HepG2 (cell line): ENCODE measurements at regions not wholly inside any gene's neighbourhood (a gene's known extent, or its start where the extent isn't known, plus 50 kb on each side); places are given as distances from the start of the nearest gene placed in this dataset.

ENCODE experiments used
- ATAC-seq: fragments of 200-7000 bp; cut with Tn5 transposase; 3 replicates; pipeline ENCODE4 v1.9.1; 2020; ENCODE audit warnings: mild to moderate bottlenecking, moderate library complexity
- BruUV-seq: library from RNA; stranded (reverse); fragments of 400-500 nt; replicated peaks from 2 replicates; lab custom pipeline; 2021; lab: Mats Ljungman, UMichigan
- CTCF ChIA-PET: fragments of 300-600 bp; formaldehyde crosslinking; extraction: SDS; loops from one replicate; lab custom pipeline; 2021; ENCODE audit warnings: low total read pairs, inconsistent platforms, low intra/inter-chr PET ratio; lab: Yijun Ruan, JAX
- POLR2A ChIA-PET: fragments of 350-600 bp; sonication (Branson Sonifier 250); formaldehyde crosslinking; loops from one replicate; lab custom pipeline; 2020; ENCODE audit warnings: antibody characterized with exemption, inconsistent platforms; lab: Yijun Ruan, JAX
- DNase-seq: peaks from one replicate; pipeline ENCODE4 v3.0.0-alpha.2; 2015; ENCODE audit warnings: low spot score
- FAIRE-seq: peaks from 3 replicates; lab custom pipeline; 2011; peaks lifted over from hg19 to GRCh38; lab: Jason Lieb, UNC
- H2AFZ ChIP-seq: one replicate; pipeline ENCODE4 v1.6.1; 2011; ENCODE audit warnings: low read length, inconsistent platforms
- H3K27ac ChIP-seq: fragments of 300-600 bp; 3 replicates; pipeline ENCODE4 v1.8.0; 2011; ENCODE audit warnings: mixed run types, mild to moderate bottlenecking, mixed read lengths, low read length, inconsistent platforms; ENCODE audit not compliant: insufficient read depth; ENCODE audit errors: extremely low read length
- H3K27me3 ChIP-seq, 2 experiments: fragments of 200-600 bp in 1 of 2; 2 replicates in 1 of 2; 3 replicates in 1 of 2; pipeline versions ENCODE4 v1.6.0 to v1.8.0; 2011; ENCODE audit warnings: low read length in 2 of 2, mild to moderate bottlenecking in 2 of 2, moderate library complexity in 2 of 2, inconsistent platforms in 1 of 2; ENCODE audit not compliant: insufficient read depth in 2 of 2, control insufficient read depth in 1 of 2
- H3K36me3 ChIP-seq, 2 experiments: fragments of 200-600 bp in 1 of 2; replicated peaks in 1 of 2; 2 replicates in 1 of 2; 3 replicates in 1 of 2; pipeline versions ENCODE4 v1.5.1 to v1.8.0; 2011; ENCODE audit warnings: low read length in 2 of 2, inconsistent platforms in 1 of 2; ENCODE audit not compliant: insufficient read depth in 2 of 2, control insufficient read depth in 1 of 2
- H3K4me1 ChIP-seq: 2 replicates; pipeline ENCODE4 v1.5.1; 2012; ENCODE audit warnings: low read length, inconsistent platforms; ENCODE audit not compliant: insufficient read depth
- H3K4me2 ChIP-seq: 2 replicates; pipeline ENCODE4 v1.6.0; 2011; ENCODE audit warnings: low read depth, low read length, inconsistent platforms
- H3K4me3 ChIP-seq, 3 experiments: fragments of 200-600 bp in 1 of 3; sonication (generic), shearing (Covaris generic) in 1 of 3; replicated peaks in 1 of 3; 2 replicates each; pipeline ENCODE4 v1.5.1; 2011 to 2016; ENCODE audit warnings: low read length in 3 of 3, inconsistent platforms in 2 of 3, low read depth in 2 of 3, mild to moderate bottlenecking in 2 of 3, control low read depth in 1 of 3, mixed read lengths in 1 of 3; ENCODE audit not compliant: insufficient read depth in 1 of 3
- H3K79me2 ChIP-seq: one replicate; pipeline ENCODE4 v1.6.1; 2011; ENCODE audit warnings: low read length, inconsistent platforms; ENCODE audit not compliant: insufficient read depth
- H3K9ac ChIP-seq: 2 replicates; pipeline ENCODE4 v1.6.0; 2011; ENCODE audit warnings: mild to moderate bottlenecking, low read depth, low read length, inconsistent platforms; ENCODE audit not compliant: insufficient read depth
- H3K9me3 ChIP-seq: 2 replicates; pipeline ENCODE4 v1.5.1; 2012; ENCODE audit warnings: mild to moderate bottlenecking, low read length
- H4K20me1 ChIP-seq: 2 replicates; pipeline ENCODE4 v1.6.0; 2011; ENCODE audit warnings: inconsistent platforms, mild to moderate bottlenecking, low read length, moderate library complexity; ENCODE audit not compliant: insufficient read depth
- CENPX ChIP-seq: sonication (generic); formaldehyde crosslinking; IDR thresholded peaks from 2 replicates; pipeline ENCODE4 v1.9.0; 2021; ENCODE audit warnings: mild to moderate bottlenecking, missing genetic modification reagents, moderate library complexity
- DR1 ChIP-seq: sonication (generic); formaldehyde crosslinking; IDR thresholded peaks from 2 replicates; pipeline ENCODE4 v1.8.0; 2021; ENCODE audit warnings: mild to moderate bottlenecking, missing genetic modification reagents, inconsistent platforms
- EEA1 ChIP-seq: sonication (generic); formaldehyde crosslinking; IDR thresholded peaks from 2 replicates; pipeline ENCODE4 v1.5.1; 2020; ENCODE audit warnings: mild to moderate bottlenecking, missing genetic modification reagents, borderline replicate concordance
- EZH2 ChIP-seq: conservative IDR thresholded peaks from 2 replicates; pipeline ENCODE4 v1.6.1; 2012; ENCODE audit warnings: mild to moderate bottlenecking, low read depth, low read length, moderate library complexity
- GATAD1 ChIP-seq: IDR thresholded peaks from 2 replicates; pipeline ENCODE4 v1.6.1; 2016; ENCODE audit warnings: missing genetic modification reagents, missing compliant biosample characterization
- HNRNPL ChIP-seq: fragments of 200-400 bp; formaldehyde crosslinking; IDR thresholded peaks from 2 replicates; pipeline ENCODE4 v1.6.1; 2017; ENCODE audit warnings: mild to moderate bottlenecking, low read depth, low read length
- NFYB ChIP-seq: sonication (generic); formaldehyde crosslinking; IDR thresholded peaks from 2 replicates; pipeline ENCODE4 v1.4.0; 2020; ENCODE audit warnings: missing genetic modification reagents
- RFXANK ChIP-seq: IDR thresholded peaks from 2 replicates; pipeline ENCODE4 v1.6.1; 2016
- SMAD9 ChIP-seq: sonication (generic); formaldehyde crosslinking; IDR thresholded peaks from 2 replicates; pipeline ENCODE4 v1.5.1; 2020; ENCODE audit warnings: mild to moderate bottlenecking, missing genetic modification reagents
- SP1 ChIP-seq, 2 experiments: fragments of 450-650 bp in 1 of 2; sonication (generic) in 1 of 2; formaldehyde crosslinking in 1 of 2; IDR thresholded peaks; 2 replicates each; pipeline versions ENCODE4 v1.4.0 to v1.6.1; 2016 to 2020; ENCODE audit warnings: missing genetic modification reagents in 1 of 2
- SP4 ChIP-seq: sonication (generic); formaldehyde crosslinking; IDR thresholded peaks from 2 replicates; pipeline ENCODE4 v1.8.1; 2023; ENCODE audit warnings: mild to moderate bottlenecking, missing genetic modification reagents
- THRA ChIP-seq: sonication (generic); formaldehyde crosslinking; IDR thresholded peaks from 2 replicates; pipeline ENCODE4 v1.4.0; 2020; ENCODE audit warnings: missing genetic modification reagents, borderline replicate concordance
- ZBTB33 ChIP-seq: sonication (generic); formaldehyde crosslinking; IDR thresholded peaks from 2 replicates; pipeline ENCODE4 v1.4.0; 2020; ENCODE audit warnings: missing genetic modification reagents
- ZFP1 ChIP-seq: IDR thresholded peaks from 2 replicates; pipeline ENCODE4 v1.6.1; 2016
- ZNF101 ChIP-seq: sonication (generic); formaldehyde crosslinking; IDR thresholded peaks from 2 replicates; pipeline ENCODE4 v1.4.0; 2020; ENCODE audit warnings: mild to moderate bottlenecking, low read depth, missing genetic modification reagents, borderline replicate concordance
- ZNF138 ChIP-seq: sonication (generic); formaldehyde crosslinking; IDR thresholded peaks from 2 replicates; pipeline ENCODE4 v1.5.0; 2020; ENCODE audit warnings: mild to moderate bottlenecking, low read depth, missing genetic modification reagents
- ZNF225 ChIP-seq: sonication (generic); formaldehyde crosslinking; IDR thresholded peaks from 2 replicates; pipeline ENCODE4 v1.4.0; 2020; ENCODE audit warnings: mild to moderate bottlenecking, missing genetic modification reagents
- ZNF329 ChIP-seq: sonication (generic); formaldehyde crosslinking; IDR thresholded peaks from 2 replicates; pipeline ENCODE4 v1.9.0; 2021; ENCODE audit warnings: low read depth, mild to moderate bottlenecking, missing genetic modification reagents
- ZNF333 ChIP-seq: sonication (generic); formaldehyde crosslinking; IDR thresholded peaks from 2 replicates; pipeline ENCODE4 v1.4.0; 2020; ENCODE audit warnings: mild to moderate bottlenecking, missing genetic modification reagents, borderline replicate concordance
- ZNF382 ChIP-seq: sonication (generic); formaldehyde crosslinking; IDR thresholded peaks from 2 replicates; pipeline ENCODE4 v1.5.0; 2020; ENCODE audit warnings: missing genetic modification reagents, mild to moderate bottlenecking, borderline replicate concordance
- WGBS: methylation state at CpG from one replicate; pipeline ENCODE4 v1.1.6; 2017; ENCODE audit warnings: low lambda C conversion rate; 5-methylcytosine and 5-hydroxymethylcytosine counted together
- in situ Hi-C: cut with HindIII; loops from 2 replicates; pipeline ENCODE4 v1.10.0; 2017; ENCODE audit warnings: low pct_unique_long_range_greater_than_20kb; ENCODE audit not compliant: extremely low pct_ligation_motif_present
- intact Hi-C: fragments of 100-400 bp; cut with micrococcal nuclease; formaldehyde crosslinking; loops from one replicate; pipeline ENCODE4 v1.10.0; 2022; ENCODE audit not compliant: unreplicated experiment

GRCh38 chr7:145681646-145682045 lies 435.0 kb upstream of the CNTNAP2 start:
- no TSS peak for BruUV-seq
- Histone ChIP-seq H3K27ac (no peak overlapping the region), H2AFZ (no peak overlapping the region), H3K27me3 (no peaks in the 10 kb centered on the region), H3K9me3 (peaks cover 83% of the 10 kb centered on the region), H4K20me1 (no peaks in the 10 kb centered on the region), H3K36me3 (no peaks in the 10 kb centered on the region), H3K4me2 (no peak overlapping the region), H3K9ac (no peak overlapping the region), H3K4me1 (no peaks in the 10 kb centered on the region), H3K79me2 (no peaks in the 10 kb centered on the region), H3K4me3 (no peak overlapping the region)
- DNase-seq (no peak), FAIRE-seq (no peak), ATAC-seq (no peak)
- intact Hi-C loops (no loop called here), in situ Hi-C loops (no loop called here)
- TF ChIP-seq SMAD9 (CRISPR knock-in tag), result no peak
- no peak for TF ChIP-seq NFYB (CRISPR knock-in tag)
- TF ChIP-seq EZH2, result no peak
- no peak for TF ChIP-seq ZNF101
- TF ChIP-seq EEA1 (CRISPR knock-in tag), result no peak
- no peak for TF ChIP-seq ZNF333
- no peak for TF ChIP-seq ZNF225
- POLR2A ChIA-PET, result no interaction called here
- CTCF ChIA-PET, result no interaction called here
- WGBS, result 18% methylated on average over 3 of the region's 3 CpGs

- no peaks in the 10 kb centered on the region for H3K27me3 ChIP-seq
- in situ Hi-C loops (no loop called here), intact Hi-C loops (no loop called here)
- no peak overlapping the region for H3K9ac ChIP-seq
- no peak for DNase-seq
- ChIA-PET CTCF (no interaction called here), POLR2A (no interaction called here)
- no TSS peak for BruUV-seq
- no peaks in the 10 kb centered on the region for H3K79me2 ChIP-seq
- no peak overlapping the region for H3K4me2 ChIP-seq
- no peaks in the 10 kb centered on the region for H3K36me3 ChIP-seq
- no peak overlapping the region for H3K27ac ChIP-seq
- H3K4me3 ChIP-seq, result no peak overlapping the region
- no peak overlapping the region for H2AFZ ChIP-seq
- no peak for ATAC-seq
- H3K4me1 ChIP-seq, result no peaks in the 10 kb centered on the region
- FAIRE-seq, result no peak
- peaks cover 83% of the 10 kb centered on the region for H3K9me3 ChIP-seq
- H4K20me1 ChIP-seq, result no peaks in the 10 kb centered on the region
- TF ChIP-seq ZNF382 (no peak), ZNF329 (CRISPR knock-in tag) (no peak), ZNF138 (no peak), GATAD1 (CRISPR knock-in tag) (no peak), THRA (CRISPR knock-in tag) (no peak), HNRNPL (no peak), ZBTB33 (CRISPR knock-in tag) (no peak), SP4 (no peak), DR1 (CRISPR knock-in tag) (no peak), RFXANK (CRISPR knock-in tag) (no peak), NFYB (CRISPR knock-in tag) (no peak), SP1 (IDR thresholded peaks at IDR 0.05) (no peak), SP1 (CRISPR knock-in tag; IDR thresholded peaks at IDR 0.05) (no peak), CENPX (CRISPR knock-in tag) (no peak), ZFP1 (CRISPR knock-in tag) (no peak)
These were observed 435.4 kb upstream of the CNTNAP2 start for GRCh38 chr7:145681159-145681558.
